Stimulated activated CD4-positive, alpha-beta T cell treated with anti-CD3 and anti-CD28 coated beads, Interleukin-4, amount 100 ng/mL, for 1 hour (primary cell): ENCODE measurements at regions not wholly inside any gene's neighbourhood (a gene's known extent, or its start where the extent isn't known, plus 50 kb on each side); places are given as distances from the start of the nearest gene placed in this dataset.

ENCODE experiments used
- DNase-seq: peaks from one replicate; pipeline ENCODE4 v3.0.0-alpha.2; 2020

DNA sequence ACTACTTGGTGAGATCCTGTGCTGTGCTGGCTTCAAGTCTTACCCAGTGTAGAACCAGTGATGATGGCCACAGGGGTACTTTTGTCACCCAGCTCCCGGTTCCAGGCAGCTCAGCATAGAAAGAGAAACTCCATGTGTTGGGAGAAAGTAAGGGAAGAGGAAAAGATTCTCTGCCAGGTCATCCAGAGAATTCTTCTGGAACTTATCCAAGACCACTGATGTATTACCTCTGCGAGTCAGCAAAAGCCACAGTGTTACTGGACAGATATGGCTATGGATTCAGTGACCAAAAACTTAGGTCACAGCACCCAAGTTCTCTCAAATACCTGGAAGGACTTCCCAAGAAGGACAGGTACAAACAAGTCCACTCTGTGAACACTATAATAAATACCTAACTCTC lies 399.5 kb upstream of the MIR17HG start:
- no peak for DNase-seq

DNA sequence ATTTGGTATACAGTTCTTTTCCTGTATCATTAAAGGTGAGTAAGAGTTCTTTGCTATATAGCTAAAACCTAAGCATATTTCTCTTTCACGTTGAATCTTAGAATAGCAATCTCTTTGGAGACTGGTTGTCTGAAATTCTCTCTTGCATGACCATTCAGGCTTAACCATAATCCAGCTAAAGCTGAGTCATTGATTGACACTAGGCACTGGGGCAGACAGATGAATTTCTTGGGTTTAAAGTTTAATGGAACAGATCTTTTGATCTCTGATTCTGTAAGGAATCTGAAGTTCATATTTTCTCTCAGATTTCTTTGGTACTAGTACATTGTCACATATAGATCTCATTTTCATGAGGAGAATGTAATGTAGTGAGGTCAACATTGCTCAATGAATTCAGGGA lies 397.3 kb upstream of the MIR17HG start:
- no peak for DNase-seq

DNA sequence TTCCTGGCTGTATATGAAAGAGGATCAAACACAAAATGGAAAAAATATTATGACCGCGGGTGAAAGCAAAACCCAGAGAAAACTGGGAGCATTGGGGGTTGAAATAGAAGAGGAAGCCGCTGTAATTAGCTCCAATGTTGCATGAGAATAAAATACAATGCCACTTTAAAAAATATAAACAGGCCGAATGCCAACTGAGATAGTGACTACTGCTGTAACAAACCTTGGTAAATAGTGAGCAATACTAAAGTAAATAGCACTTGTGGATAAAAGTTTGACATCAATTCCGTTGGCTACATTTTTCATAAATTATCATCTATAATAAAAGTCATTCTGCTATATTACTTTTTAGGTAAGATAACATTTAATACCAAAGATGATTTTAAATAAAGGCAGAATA lies 395.8 kb upstream of the MIR17HG start:
- no peak for DNase-seq

DNA sequence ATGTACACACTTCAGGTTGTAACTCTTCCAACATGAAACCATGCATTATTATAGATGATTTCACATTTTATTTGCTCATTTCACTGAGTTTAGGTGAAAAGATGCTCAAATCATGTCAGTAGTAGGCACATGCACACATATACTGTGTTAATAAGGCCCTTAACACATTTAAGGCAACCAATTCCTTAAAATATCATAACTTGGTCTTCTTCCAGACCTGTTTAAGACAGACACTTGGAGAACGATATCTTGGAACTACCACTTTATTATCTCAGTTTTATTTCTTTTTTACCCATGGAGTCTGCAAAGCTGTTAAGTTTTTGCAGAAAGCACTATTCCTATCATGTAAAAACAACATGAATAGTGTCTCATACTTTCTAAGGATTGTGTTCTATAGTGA lies 395.2 kb upstream of the MIR17HG start:
- DNase-seq = no peak

DNA sequence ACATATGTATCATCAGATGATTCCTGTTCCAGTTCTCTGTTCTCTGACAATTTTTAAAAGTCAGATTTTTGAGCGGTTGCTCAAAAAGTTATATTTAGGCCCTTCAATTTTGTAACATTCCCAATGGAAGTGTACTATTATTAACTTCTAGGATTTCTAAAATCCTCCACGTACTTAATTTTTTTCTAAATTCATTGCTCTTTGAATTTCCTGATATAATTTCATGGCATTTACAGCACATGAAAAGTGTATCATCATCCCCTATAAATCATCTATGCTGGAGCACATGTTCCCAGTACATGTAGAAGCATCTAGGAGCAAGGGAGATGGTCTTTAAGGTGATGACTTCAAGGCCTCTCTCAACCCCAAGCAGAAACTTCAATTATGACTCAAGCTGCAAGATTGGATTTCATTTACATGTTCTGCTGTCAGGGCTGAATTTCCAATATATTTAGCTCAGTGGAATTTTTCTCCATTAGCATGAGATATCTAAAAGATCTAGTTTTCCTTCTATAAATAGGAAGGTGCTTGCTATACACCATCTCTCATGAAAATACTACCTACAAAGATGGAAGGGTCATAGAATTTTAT lies 392.8 kb upstream of the MIR17HG start:
- no peak for DNase-seq

DNA sequence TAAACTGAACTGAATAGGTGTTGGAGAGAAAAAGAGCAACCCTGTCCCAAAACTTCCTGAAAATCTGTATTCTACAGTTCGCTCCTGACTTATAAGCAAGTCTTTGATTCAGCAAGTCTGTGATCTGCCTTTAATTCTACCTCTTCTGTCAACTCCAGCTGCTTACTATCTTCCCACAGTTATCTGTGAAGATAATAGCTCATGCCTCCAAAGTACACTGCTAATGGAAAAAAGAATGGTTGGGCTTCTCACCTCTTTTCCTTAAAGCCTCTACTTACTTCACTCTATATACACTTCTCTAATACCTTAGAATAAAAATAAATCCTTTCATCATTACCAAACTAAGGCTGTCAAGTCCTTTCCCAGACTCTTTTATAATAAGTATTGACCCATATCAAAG lies 391.5 kb upstream of the MIR17HG start:
- no peak for DNase-seq

DNA sequence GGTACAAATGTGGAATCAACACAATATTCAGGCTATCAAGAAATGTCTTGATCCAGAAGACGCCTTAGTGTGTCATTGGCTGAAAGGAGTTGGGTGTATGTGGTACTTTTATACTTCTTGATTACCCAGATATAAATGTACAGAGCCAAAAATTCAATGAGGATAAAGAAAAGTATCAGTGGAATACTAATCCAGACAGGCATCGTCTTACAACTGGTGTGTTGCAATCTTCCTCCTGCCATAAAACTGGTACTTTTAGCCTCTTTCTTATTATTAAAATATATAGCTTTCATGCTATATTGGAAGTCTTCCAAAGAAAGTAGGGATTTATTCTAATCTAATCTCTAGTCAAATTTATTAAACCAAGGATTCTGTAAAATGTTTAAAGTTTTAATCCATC lies 388.6 kb upstream of the MIR17HG start:
- no peak for DNase-seq

DNA sequence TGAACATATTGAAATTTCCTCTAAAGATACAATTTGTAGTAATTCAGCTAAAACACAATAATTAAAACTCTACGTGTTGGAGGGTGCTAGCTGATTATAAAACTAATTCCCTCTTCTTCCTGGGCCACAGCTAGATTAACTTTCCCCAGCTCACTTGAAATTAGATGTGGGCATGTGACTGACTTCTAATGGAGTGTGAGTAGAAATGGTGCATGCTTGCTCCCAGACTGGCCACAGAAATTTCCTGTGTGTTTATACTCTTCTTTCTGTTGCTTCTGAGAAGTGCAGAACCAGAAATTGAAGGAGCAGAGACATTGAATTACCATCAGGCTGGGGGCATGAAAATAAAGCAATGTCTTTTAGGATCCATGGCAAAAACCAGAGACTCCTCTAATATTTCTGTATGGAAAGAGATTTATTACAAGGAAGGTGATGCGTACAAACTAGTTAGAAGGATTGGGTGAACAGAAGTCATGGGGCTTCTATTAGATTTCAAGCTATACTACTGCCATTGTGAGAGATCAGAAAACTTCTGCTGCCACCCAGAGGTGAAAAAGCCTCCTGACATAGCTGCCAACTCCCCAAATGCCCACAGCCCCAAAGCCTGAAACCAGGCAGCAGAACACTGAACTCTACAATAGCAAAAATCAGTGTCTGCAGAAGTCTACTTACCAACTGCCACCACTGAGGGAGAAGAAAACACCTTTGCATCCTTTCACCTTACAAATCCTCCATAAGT lies 379.2 kb upstream of the MIR17HG start:
- no peak for DNase-seq

DNA sequence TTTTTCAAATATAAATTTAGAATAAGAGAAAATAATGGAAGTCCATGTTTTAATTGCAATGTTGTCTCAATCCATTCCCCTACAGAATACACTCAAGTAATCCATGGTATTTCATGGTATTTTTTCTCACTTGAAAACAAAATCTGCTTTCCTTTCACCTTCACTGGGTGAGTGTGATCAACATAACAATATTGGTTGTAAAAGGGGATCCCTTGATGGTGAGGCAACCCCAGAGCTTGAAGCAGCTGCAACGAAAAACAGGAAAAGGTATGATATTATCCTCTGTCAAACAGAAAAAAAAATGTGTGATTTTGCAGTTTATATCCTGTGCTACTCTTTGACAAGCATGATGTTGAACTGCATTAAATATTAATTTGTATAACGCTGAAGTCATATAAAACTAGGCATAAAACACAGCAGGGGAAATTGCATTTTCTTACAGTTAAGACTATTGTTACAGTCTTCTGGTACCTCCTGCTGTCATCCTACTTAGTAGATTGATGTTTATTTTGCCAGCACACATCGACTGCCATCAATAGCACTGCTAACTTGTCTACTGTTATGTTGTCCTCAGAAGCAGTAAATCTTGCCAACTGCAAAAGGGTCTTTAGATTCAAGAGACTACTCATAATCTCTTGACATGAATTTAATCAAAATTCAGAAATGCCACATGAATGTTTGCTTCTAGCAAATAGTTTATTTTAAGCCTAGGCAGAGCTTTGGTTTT lies 373.1 kb upstream of the MIR17HG start:
- DNase-seq = no peak

DNA sequence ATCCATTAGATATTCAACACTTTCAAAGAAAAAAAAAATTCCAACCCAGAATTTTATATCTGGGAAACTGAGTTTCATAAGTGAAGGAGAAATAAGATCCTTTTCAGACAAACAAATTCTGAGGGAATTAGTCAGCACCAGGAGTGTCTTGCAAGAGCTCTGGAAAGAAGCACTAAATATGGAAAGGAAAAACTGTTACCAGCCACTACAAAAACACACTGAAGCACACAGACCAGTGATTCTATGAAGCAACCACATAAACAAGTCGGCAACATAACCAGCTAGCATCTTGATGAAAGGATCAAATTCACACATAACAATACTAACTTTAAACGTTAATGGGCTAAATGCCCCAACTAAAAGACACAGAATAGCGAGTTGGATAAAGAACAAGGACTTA lies 368.4 kb upstream of the MIR17HG start:
- DNase-seq = no peak

DNA sequence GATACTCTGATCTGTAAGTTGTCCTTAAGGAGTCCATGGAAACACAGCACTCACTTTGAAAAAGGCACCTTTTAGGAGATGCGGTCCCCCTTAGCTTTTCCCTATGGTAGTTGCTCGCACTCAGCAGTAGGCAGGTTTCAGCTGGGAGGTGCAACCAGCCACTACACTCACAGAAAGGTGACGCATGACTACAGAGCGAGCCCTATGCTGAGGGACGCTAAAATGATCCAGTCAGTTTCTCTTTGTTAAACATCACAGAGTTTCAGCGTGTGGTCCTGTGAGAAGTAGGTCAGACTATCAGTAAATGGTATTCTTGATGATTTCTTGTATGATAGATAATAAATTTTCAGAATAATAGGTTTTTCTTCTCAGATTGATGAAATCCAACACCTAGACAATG lies 362.7 kb upstream of the MIR17HG start:
- DNase-seq = no peak

DNA sequence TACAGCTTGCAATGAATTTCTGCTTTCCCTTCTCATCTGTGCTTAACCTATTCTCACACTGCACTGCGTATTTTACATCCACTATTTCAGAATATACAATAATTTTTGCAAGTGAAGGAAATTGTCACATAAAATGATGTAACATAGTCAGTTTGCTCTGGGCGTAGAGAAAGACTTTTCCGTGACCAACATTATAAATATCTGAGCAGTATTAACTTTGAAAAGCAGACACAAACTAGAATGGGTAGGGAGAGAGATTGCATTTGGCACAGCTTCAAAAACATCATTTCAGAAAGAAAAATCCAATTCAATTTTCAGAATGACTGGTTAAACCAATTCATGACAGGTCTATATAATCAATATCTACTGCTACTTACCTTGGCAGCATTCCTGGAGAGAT lies 352.5 kb upstream of the MIR17HG start:
- no peak for DNase-seq

DNA sequence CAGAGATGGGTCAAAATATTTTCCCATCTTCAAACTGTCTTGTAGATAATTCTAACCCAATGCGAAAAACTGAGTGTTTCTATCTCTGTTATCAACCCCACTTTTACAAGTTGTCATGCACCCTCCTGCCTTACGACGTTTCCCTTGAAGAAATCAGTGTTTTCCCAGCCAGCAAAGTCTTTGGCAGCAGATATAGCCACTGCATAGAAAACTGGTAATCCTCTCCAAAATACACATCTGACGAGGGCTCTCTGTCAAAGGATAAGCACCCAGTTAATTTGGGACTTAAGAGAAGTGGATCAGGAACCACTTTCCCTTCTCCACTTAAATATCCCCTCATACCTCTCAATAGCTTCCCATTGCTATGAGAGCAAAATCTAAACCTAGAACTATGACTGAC lies 351.9 kb upstream of the MIR17HG start:
- DNase-seq = no peak

DNA sequence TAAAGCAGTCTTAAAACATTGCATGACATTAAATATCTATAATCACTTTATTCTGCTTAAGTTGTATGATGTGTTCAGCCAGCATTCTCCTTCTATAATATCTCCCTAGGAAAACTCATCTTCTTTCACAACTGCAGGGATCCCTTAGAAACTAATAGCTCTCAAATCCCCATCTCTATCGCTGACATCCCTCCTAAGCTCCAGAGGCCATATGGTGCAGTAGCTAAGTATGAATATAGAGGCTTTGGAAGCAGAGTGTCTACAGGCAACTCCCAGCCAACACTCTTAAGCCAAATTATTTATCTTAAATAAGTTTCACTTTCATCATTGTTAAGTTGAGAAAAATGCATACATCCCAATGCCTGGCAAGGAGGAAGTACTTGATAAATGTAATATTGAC lies 349.5 kb upstream of the MIR17HG start:
- DNase-seq = no peak

DNA sequence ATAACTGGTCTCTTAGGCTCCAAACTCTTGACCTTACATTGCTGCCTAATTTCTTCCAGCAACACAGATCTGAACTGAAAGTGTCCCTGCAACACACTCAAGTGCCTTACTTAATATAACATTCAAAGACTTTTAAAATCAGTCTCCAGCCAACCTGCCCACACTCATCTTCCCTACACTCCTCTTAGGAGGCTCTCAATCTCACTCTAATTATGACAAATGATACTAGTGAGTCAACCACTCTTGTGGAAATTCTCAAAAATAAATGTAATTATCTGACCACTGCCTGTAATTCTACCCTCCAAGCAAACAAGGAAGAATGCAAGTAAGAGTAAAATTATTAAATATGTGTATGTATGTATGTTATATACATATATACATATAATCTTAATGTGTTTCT lies 348.1 kb upstream of the MIR17HG start:
- DNase-seq = no peak

DNA sequence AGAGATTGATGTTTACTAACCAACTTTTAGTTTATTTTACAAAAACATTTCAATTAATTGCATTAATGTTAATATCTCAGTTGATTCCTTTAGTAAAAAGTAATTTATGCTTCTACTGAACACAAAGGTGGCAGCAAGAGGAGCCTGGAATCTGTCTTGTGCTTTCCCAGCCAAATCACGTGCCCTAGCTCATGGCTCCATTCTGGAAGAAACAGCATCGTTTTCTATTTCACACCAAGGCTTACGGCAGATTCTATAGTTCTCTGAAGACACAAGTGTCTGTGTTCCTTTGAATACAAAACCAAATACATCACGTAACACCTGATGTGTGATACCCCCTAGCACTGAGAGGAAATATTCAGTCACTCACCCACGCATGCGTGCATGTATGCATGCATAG lies 346.1 kb upstream of the MIR17HG start:
- DNase-seq = no peak

DNA sequence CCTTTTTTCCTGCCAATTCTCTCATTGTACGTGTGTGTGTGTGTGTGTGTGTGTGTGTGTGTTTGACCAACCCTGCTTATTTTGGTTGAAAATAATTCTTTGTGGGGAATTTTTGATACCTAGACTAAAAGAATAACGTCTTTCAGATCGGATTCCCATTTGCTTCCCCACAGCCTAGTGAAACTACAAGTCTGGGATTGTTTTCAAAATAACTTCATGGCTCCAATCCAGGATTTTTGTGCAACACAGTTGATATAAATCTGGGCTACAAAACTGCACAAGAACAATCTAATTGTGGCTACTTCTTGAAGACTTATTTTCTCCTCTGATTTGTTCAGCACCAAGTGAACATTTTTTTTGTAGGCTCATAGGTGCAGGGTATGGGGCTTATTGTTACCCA lies 332.8 kb upstream of the MIR17HG start:
- no peak for DNase-seq

DNA sequence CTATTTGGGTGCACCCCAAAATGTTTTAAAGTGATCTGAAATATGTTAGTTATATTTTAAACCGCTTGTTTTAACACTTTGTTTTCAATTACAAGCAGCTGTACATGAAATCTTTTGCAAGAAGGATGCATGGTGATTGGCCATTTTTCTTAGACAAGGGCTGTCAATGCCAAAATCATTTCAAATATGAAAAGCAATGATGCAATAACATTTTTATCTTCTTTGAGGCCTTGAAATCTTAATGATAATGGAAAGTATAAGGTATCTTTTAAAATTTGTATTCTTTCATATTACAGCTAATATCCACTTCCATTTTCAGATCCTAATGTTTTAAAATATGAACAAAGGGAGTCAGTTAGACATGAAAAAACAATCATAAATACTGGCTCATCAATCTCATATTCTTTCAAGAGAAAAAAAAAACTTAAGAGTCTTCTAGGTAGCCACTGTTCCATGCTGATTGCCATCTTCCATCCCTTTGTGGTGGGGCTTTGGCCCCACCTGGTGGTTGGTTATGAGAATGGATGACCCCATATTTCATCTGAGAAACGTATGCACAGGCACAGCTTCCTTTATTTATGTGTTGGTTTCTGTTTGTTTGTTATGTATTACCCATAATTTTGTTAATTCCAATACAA lies 330.3 kb upstream of the MIR17HG start:
- peak; percentile 6 for DNase-seq

DNA sequence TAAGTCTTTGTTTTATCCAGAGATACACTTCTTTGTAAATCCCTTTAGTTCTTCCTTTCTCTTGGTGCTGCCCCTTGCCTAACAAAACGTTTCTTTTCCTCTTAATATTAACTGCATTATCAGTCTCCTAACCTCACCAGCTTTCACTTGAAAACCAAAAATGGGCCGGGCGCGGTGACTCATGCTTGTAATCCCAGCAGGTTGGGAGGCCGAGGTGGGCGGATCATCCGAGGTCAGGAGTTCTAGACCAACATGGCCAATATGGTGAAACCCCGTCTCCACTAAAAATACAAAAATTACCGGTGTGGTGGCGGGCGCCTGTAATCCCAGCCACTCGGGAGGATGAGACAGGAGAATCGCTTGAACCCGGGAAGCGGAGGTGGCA lies 329.8 kb upstream of the MIR17HG start:
- no peak for DNase-seq

DNA sequence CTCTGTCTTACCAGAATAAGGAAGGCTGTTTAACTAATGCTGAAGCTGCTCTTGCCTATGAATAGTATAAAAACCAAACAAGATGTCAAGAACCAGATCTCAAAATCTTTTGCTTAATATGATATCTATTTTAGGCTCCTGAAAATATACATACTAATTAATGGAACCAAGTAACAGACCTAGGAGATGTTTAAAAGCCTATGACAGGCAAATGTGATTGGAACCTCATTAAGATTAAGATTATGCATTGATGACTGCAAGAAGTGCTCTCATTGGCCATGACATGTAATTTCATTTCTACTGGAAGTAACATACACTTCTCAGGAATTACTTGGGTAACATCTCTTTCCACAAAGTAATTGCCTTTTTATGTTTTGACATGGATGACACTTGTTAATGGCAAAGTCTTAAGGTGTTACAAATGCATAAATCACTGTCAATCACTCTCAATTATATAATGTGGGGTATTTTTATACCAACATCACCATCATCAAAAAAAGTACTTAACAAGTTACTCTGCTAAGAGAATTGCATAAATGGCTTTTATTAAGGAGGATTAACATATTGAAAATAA lies 326.9 kb upstream of the MIR17HG start:
- no peak for DNase-seq

DNA sequence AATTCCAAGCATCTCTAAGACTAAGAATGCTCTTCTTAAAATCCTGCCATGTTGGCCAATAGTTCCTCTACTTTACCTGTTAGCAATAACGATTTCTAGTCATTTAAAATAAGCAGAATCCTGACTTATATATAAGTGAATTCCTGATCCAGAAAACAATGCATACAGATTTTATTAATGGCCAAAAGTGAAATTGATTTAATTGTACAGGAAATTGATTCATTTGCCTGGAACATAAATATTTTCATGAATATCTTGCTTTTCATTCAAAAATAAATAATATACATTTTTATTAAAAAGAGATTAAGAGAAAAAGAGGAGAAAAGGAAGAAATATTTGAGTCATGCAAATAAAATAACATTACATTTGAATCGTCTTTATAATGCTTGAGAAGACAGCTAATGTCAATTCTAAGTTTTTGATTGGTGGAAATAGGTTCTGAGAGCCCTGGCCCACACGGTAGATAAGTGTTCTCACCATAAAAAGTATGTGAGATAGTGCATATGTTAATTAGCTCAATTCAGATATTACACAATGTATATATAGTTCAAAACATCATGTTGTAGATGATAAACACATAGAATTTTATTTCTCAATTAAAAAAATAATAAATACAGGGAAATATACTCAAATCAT lies 323.2 kb upstream of the MIR17HG start:
- no peak for DNase-seq

DNA sequence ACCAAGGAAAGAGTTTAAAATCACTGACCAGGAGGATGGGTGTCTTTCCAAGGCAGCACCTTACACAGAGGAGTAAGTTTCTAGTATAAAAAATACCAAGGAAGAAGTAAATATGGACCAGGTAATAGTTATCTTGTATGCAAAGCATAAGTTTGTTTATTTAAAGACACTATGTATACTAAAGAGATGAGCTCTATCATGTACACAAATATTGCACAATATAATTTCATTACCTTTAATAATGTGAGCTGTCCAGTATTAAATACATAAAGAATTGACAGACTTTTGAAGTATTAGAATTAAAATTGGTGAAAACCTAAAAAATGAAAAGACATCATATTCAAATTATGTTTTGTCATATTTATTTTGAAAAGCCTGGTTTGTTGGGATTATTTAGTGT lies 322.0 kb upstream of the MIR17HG start:
- no peak for DNase-seq

DNA sequence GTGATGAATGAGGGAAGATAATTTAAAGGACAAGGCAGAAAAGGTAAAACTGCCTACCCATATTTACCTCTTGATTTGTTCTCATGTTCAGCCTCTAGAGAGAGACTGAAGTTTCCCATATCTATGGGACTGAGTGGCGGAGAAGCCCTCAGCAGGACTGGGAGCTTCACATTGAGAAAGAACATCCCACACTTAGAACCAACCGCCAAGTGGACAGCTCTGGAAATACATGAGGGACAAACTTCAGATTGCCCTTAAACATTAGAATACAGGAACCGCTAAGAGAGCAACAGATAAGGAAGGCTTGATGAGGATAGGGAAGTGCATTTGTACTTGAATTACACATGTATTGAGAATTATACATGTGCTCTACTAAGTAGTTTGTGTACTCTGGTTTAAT lies 316.0 kb upstream of the MIR17HG start:
- no peak for DNase-seq
